HG03469 (cell line): ENCODE measurements at regions not wholly inside any gene's neighbourhood (a gene's known extent, or its start where the extent isn't known, plus 50 kb on each side); places are given as distances from the start of the nearest gene placed in this dataset.

Experiments used
- ATAC-seq: cut with Tn5 transposase; IDR thresholded peaks from one replicate; pipeline ENCODE4 v1.9.1; 2021; ENCODE audit warnings: mild to moderate bottlenecking, moderate library complexity, moderate number of reproducible peaks; ENCODE audit not compliant: unreplicated experiment

GRCh38 chr18:78165525-78165924 lies 814.1 kb upstream of the SALL3 start:
- ATAC-seq, result no peak

GRCh38 chr18:78168526-78168925 lies 811.1 kb upstream of the SALL3 start:
- ATAC-seq, result no peak

- no peak for ATAC-seq
Observed at GRCh38 chr18:78169174-78169864, 810.3 kb upstream of the SALL3 start.

- no peak for ATAC-seq
Observed at GRCh38 chr18:78171954-78172353, 807.7 kb upstream of the SALL3 start.

- ATAC-seq, result no peak
Observed at GRCh38 chr18:78174737-78175136, 804.9 kb upstream of the SALL3 start.

DNA sequence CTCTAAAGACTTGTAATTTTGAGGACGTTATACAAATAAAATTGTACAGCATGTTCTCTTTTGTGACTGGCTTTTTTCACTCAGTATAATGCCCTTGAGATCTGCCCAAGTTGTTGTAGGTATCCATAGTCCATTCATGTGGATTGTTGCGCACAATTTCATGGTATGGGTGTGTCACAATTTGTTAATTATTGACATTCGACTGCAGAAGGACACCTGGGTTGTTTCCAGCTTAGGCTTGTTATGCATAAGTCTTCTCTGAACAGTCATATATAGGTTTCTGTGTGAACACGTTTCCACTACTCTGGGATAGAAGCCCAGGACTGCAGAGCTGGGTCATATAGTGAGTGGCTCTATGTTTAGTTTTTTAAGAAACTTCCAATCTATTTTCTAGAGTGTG lies 800.8 kb upstream of the SALL3 start:
- ATAC-seq, result no peak

GRCh38 chr18:78180741-78181140 lies 798.9 kb upstream of the SALL3 start:
- no peak for ATAC-seq

DNA sequence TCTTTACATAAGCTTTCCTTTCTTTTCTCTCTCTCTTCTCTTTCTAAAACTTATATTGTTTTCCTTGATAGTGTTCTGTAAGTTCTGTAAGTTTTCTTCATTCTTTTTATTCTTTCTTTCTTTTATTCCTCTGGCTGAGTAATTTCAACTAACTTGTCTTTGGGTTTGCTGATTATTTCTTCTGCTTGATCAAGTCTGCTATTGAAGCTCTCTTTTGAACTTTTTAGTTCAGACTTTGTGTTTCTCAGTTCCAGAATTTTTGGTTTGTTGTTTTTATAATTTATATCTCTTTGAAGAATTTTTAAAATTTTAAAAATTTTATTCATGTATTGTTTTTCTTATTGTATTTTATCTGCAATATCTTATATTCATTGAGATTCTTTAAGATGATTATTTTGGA lies 795.8 kb upstream of the SALL3 start:
- no peak for ATAC-seq

GRCh38 chr18:78191276-78191675 lies 788.3 kb upstream of the SALL3 start:
- ATAC-seq, result no peak

- no peak for ATAC-seq
Observed at GRCh38 chr18:78192054-78192453, 787.6 kb upstream of the SALL3 start.

DNA sequence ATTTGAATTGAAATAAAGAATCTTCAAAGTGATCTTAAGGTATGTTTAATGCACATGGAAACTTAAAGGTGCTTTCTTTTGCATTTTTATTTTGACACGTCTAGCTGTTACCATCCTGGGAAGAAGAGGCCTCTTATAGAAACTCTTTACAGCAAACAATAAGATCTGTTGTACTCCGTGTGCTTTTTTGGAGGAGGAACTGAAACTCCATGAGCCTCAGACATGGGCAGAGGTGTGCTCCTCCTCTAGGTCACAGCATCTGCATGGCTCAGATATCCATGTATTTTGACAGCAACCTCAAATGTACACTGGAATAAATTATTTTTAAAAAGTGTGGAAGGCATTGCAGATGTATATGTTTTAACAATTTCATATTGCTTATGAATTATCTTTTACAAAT lies 783.3 kb upstream of the SALL3 start:
- ATAC-seq, result no peak

DNA sequence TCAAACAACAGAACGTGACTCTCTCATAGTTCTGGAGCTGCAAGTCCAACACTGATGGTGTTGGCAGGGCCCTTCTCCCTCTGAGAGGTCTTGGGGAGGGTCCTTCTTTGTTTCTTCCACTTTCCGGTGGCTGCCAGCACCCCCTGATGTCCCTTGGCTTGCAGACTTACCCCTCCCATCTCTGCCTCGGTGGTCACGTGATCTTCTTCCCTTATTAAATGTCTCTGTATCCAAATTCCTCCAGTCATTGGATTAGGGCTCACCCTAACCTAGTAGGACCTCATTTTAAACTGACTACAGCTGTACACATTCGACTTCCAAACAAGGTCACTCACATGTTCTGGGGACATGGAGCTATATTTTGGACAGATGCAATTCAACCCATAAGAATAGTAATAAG lies 780.6 kb upstream of the SALL3 start:
- no peak for ATAC-seq

- ATAC-seq, result no peak
Observed at GRCh38 chr18:78199611-78200010, 780.0 kb upstream of the SALL3 start.

- ATAC-seq, result no peak
Observed at GRCh38 chr18:78207942-78208341, 771.7 kb upstream of the SALL3 start.

- ATAC-seq, result no peak
Observed at GRCh38 chr18:78208461-78208860, 771.2 kb upstream of the SALL3 start.

- no peak for ATAC-seq
Observed at GRCh38 chr18:78213361-78213994, 766.1 kb upstream of the SALL3 start.

DNA sequence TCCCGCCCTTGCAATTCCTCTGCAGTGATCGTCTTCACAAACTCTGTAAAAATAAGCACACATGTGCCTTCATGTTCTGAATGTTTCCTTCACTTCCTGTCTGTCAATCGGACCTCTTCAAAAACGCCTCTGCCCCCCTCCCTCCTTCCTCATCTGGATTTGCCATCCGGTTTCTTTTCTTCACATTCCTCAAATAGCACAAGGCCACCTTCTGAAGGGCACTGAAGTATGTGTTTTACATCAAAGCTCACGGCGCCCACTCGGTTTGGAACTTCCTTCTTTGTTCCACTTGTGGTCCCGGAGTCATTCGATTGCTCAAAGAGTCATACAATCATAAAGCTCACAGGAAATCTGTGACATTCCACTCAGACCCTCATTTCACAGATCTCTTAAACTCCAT lies 758.1 kb upstream of the SALL3 start:
- ATAC-seq, result no peak

DNA sequence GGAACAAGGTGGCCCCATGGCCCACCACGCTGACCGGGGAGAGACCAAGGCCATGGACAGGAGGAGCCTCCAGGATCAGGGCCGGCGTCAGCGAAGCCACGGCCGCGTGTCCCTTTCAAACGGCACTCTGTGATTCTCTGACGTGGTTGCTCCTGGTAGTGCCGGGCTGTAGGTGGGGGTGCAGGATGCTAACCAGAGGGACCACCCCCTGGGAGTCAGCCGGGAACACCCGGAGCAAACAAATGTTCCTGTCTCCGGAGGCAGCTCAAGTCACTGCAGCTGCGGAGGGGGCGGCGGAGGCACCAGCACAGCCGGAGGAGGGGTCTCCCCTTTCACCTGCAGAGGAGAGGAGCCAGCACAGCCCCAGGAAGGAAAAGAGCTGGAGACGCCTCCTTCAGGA lies 750.6 kb upstream of the SALL3 start:
- no peak for ATAC-seq

GRCh38 chr18:78230911-78231310 lies 748.7 kb upstream of the SALL3 start:
- no peak for ATAC-seq

- ATAC-seq, result no peak
Observed at GRCh38 chr18:78232196-78232595, 747.4 kb upstream of the SALL3 start.

- ATAC-seq, result no peak
Observed at GRCh38 chr18:78237864-78238263, 741.8 kb upstream of the SALL3 start.

DNA sequence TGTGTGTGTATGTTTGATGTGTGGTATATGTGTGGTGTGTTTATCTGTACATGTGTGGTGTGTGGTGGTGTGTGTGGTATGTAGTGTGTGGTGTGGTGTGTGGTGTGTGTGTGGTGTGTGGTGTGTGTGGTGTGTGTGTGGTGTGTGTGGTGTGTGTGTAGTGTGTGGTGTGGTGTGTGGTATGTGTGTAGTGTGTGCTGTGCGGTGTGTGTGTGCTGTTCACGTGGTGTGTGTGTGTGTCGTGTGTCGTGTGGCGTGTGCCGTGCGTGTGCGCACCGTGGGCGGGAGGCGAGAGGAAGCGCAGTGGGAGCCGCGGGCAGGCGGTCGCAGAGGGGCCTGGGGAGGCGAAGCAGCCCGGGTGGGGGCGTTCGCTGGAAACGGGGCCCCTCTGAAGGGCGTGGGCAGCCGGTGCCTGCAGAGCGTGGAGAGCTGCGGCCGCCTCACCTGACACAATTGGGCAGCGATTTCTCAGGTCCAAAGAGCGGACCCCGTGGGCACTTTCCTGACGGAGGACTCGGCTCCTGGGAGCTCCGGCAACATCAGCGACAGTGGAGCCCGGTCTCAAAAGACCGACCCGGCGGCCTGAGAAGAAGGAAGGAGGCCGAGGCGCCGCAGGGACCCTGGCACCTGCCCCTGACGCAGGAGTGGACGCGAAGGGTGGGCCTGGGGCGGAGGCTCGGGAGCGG lies 741.1 kb upstream of the SALL3 start:
- ATAC-seq, result no peak
